Lower leg skin (tissue), 4 donors: ENCODE measurements at regions not wholly inside any gene's neighbourhood (a gene's known extent, or its start where the extent isn't known, plus 50 kb on each side); places are given as distances from the start of the nearest gene placed in this dataset.

ENCODE experiments used
- DNase-seq, 2 donors: peaks; one replicate each; pipeline ENCODE4 v3.0.0-alpha.2; 2019; ENCODE audit warnings: low spot score in 2 of 2
- H3K4me3 ChIP-seq: fragments of 200-600 bp; sonication (generic); 2 replicates; pipeline ENCODE4 v1.5.1; 2017; ENCODE audit warnings: mild to moderate bottlenecking, low read depth; ENCODE audit not compliant: poor library complexity, severe bottlenecking
- POLR2A ChIP-seq, 2 donors: fragments of 450-650 bp; IDR thresholded peaks; one replicate each; pipeline ENCODE4 v1.6.1; 2016 to 2017; ENCODE audit warnings: antibody characterized with exemption in 2 of 2, mild to moderate bottlenecking in 1 of 2, moderate library complexity in 1 of 2
- WGBS, 2 donors: methylation state at CpG; one replicate each; pipeline ENCODE4 v1.1.5; 2018; 5-methylcytosine and 5-hydroxymethylcytosine counted together
- intact Hi-C: fragments of 100-400 bp; cut with DNase I; formaldehyde crosslinking; loops from one replicate; pipeline ENCODE4 v1.15.0; 2023; ENCODE audit warnings: low total_unique reads
- TF ChIP-seq, protein P1 (sequence below), 3 donors: fragments of 450-650 bp; IDR thresholded peaks; one replicate each; pipeline ENCODE4 v1.5.1; 2016; ENCODE audit warnings: antibody characterized with exemption in 3 of 3, mild to moderate bottlenecking in 3 of 3, moderate library complexity in 2 of 3

GRCh38 chr11:97419729-97420128 is 1029.9 kb downstream of the JRKL start:
- no peak overlapping the region for H3K4me3 ChIP-seq
- no peak for DNase-seq
- TF ChIP-seq POLR2A (IDR thresholded peaks at IDR 0.05), result no peak
- TF ChIP-seq, protein P1, sequence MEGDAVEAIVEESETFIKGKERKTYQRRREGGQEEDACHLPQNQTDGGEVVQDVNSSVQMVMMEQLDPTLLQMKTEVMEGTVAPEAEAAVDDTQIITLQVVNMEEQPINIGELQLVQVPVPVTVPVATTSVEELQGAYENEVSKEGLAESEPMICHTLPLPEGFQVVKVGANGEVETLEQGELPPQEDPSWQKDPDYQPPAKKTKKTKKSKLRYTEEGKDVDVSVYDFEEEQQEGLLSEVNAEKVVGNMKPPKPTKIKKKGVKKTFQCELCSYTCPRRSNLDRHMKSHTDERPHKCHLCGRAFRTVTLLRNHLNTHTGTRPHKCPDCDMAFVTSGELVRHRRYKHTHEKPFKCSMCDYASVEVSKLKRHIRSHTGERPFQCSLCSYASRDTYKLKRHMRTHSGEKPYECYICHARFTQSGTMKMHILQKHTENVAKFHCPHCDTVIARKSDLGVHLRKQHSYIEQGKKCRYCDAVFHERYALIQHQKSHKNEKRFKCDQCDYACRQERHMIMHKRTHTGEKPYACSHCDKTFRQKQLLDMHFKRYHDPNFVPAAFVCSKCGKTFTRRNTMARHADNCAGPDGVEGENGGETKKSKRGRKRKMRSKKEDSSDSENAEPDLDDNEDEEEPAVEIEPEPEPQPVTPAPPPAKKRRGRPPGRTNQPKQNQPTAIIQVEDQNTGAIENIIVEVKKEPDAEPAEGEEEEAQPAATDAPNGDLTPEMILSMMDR (IDR thresholded peaks at IDR 0.05), result no peak
- intact Hi-C loops, result no loop called here

DNA sequence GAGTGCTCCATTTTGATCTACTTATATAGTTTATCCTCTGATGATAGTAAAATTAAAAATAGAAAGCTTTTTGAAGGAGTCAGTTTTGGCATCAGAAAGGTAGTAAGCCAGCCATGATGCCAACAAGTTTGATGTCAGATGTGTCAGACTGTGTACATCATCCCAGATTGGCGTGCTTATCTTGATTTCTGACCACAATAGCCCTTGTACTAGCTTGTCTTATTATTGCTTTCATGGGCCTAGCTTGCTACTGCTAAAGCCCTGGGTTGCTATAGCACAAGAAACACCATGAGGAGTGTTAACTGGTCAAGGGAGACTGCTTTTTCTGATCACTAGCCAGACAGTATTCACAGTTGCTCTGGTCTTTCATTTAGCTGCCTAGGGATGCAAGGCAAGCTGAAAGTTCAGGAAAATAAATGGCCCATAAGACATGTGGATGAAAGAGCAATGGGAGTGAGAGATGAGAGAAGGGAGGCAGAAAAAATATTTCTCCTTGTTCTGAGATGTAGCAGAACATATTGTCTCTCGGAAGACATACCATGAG is 1038.5 kb downstream of the JRKL start:
- DNase-seq, result no peak
- no peak overlapping the region for H3K4me3 ChIP-seq
- TF ChIP-seq, protein P1 (IDR thresholded peaks at IDR 0.05), result no peak
- no peak for TF ChIP-seq POLR2A (IDR thresholded peaks at IDR 0.05)
- intact Hi-C loops, result no loop called here
- 70 to 82% methylated on average over 2 of the region's 2 CpGs for WGBS, 2 donors

GRCh38 chr11:97430877-97431276 is 1041.1 kb downstream of the JRKL start:
- WGBS, 2 donors, result 15 to 25% methylated on average over 3 of the region's 3 CpGs
- no peak for DNase-seq
- TF ChIP-seq POLR2A (IDR thresholded peaks at IDR 0.05), result no peak
- TF ChIP-seq, protein P1 (IDR thresholded peaks at IDR 0.05), result no peak
- no peak overlapping the region for H3K4me3 ChIP-seq
- intact Hi-C loops, result no loop called here

- intact Hi-C loops, result no loop called here
- TF ChIP-seq POLR2A (IDR thresholded peaks at IDR 0.05), result no peak
- TF ChIP-seq, protein P1 (IDR thresholded peaks at IDR 0.05), result no peak
- 56 to 75% methylated on average over 1 of the region's 1 CpG for WGBS, 2 donors
- no peak overlapping the region for H3K4me3 ChIP-seq
- DNase-seq, result no peak
These were observed 1043.1 kb downstream of the JRKL start for GRCh38 chr11:97432926-97433325.

DNA sequence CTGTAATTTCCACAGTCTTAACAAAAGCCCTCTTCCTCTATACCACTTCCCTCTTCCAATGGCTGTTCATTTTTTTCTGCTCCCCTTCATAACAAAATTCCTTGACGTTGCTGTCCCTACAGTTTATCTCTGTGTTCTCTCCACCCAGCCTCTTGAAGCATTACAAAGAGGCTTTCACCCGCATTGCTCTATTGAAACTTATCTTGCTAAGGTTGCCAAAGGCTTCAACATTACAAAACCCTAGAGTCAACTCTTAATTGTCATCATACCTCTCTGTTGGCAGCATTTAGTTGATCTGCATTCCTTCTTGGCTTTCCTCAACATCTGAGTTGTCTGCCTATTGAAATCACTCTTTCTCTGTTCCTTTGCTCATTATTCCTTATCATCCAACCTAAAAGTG is 1055.7 kb downstream of the JRKL start:
- DNase-seq, result no peak
- TF ChIP-seq, protein P1 (IDR thresholded peaks at IDR 0.05), result no peak
- no peak for TF ChIP-seq POLR2A (IDR thresholded peaks at IDR 0.05)
- 51 to 69% methylated on average over 2 of the region's 2 CpGs for WGBS, 2 donors
- intact Hi-C loops, result no loop called here
- no peak overlapping the region for H3K4me3 ChIP-seq

DNA sequence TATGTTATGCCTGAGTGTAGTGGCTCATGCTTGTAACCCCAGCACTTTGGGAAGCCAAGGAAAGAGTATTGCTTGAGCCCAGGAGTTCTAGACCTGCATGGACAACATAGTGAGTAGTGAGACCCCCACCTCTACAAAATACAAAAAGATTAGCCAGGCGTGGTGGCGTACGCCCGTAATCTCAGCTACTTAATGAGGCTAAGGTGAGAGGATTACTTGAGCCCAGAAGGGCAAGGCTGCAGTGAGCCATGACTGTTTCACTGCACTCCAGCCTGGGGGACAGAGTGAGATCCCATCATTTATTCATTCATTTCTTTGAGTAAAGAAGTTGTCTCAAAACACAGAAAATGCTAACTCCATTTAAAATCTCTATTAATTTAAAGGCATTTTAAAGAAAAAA is 1061.6 kb downstream of the JRKL start:
- WGBS, 2 donors, result 84 to 91% methylated on average over 4 of the region's 4 CpGs
- DNase-seq, result no peak
- no peak overlapping the region for H3K4me3 ChIP-seq
- TF ChIP-seq POLR2A (IDR thresholded peaks at IDR 0.05), result no peak
- TF ChIP-seq, protein P1 (IDR thresholded peaks at IDR 0.05), result no peak
- intact Hi-C loops, result no loop called here
